ENCODE measurements at regions not wholly inside any gene's neighbourhood (a gene's known extent, or its start where the extent isn't known, plus 50 kb on each side); places are given as distances from the start of the nearest gene placed in this dataset.

- TF ChIP-seq TEAD4 (CRISPR knock-in tag; IDR thresholded peaks at IDR 0.05) (no peak), ZNF416 (CRISPR knock-in tag; IDR thresholded peaks at IDR 0.05) (no peak), CBFB (CRISPR knock-in tag; IDR thresholded peaks at IDR 0.05; ENCODE audit: low read depth) (no peak), CTCF (IDR thresholded peaks at IDR 0.05) (no peak), AFF4 (CRISPR knock-in tag; IDR thresholded peaks at IDR 0.05; ENCODE audit: borderline replicate concordance) (no peak), E2F4 (CRISPR knock-in tag; IDR thresholded peaks at IDR 0.05; ENCODE audit: borderline replicate concordance, low read depth) (no peak)
Measured at GRCh38 chr1:221923929-221924598, 182.2 kb upstream of the DUSP10 start.

Measured in WTC11 (cell line).